K562 (cell line): ENCODE measurements at regions not wholly inside any gene's neighbourhood (a gene's known extent, or its start where the extent isn't known, plus 50 kb on each side); places are given as distances from the start of the nearest gene placed in this dataset.

Experiments used
- ATAC-seq: fragments of 200-7000 bp; cut with Tn5 transposase; 3 replicates; pipeline ENCODE4 v1.9.1; 2020; ENCODE audit warnings: moderate library complexity
- BruUV-seq: library from RNA; stranded (reverse); fragments of 400-500 nt; replicated peaks from 2 replicates; lab custom pipeline; 2021; lab: Mats Ljungman, UMichigan
- CTCF ChIA-PET: fragments of 300-600 bp; formaldehyde crosslinking; extraction: SDS; loops from one replicate; lab custom pipeline; 2021; ENCODE audit warnings: low intra/inter-chr PET ratio; lab: Yijun Ruan, JAX
- POLR2A ChIA-PET: fragments of 300-600, 350-650 bp; sonication (Branson Sonifier 250); formaldehyde crosslinking; extraction: SDS; loops from one replicate; lab custom pipeline; 2021; ENCODE audit warnings: antibody characterized with exemption, inconsistent platforms; lab: Yijun Ruan, JAX
- DNase-seq, 4 experiments: peaks; one replicate each; pipeline versions ENCODE4 v3.0.0 to v3.0.0-alpha.2; 2011 to 2018; ENCODE audit warnings: low spot score in 3 of 4, mixed read lengths in 3 of 4; ENCODE audit errors: extremely low read depth in 1 of 4
- FAIRE-seq: peaks from 2 replicates; lab custom pipeline; 2011; peaks lifted over from hg19 to GRCh38; lab: Jason Lieb, UNC
- H2AFZ ChIP-seq: 2 replicates; pipeline ENCODE4 v1.6.0; 2011; ENCODE audit warnings: low read depth, low read length, control low read depth, inconsistent platforms
- H3K27ac ChIP-seq: fragments of 200-600 bp; 3 replicates; pipeline ENCODE4 v1.8.0; 2011; ENCODE audit warnings: low read depth, mild to moderate bottlenecking, control low read depth, inconsistent platforms, low read length, moderate library complexity, mixed read lengths; ENCODE audit errors: extremely low read depth
- H3K27me3 ChIP-seq, 2 experiments: fragments of 300-600 bp in 1 of 2; 2 replicates in 1 of 2; 3 replicates in 1 of 2; pipeline versions ENCODE4 v1.6.0 to v1.8.0; 2011; ENCODE audit warnings: inconsistent platforms in 2 of 2, low read length in 2 of 2, mild to moderate bottlenecking in 1 of 2, mixed read lengths in 1 of 2, moderate library complexity in 1 of 2; ENCODE audit not compliant: control insufficient read depth in 2 of 2, insufficient read depth in 2 of 2
- H3K36me3 ChIP-seq: fragments of 300-600 bp; 3 replicates; pipeline ENCODE4 v1.8.0; 2011; ENCODE audit warnings: mild to moderate bottlenecking, low read length, inconsistent platforms; ENCODE audit not compliant: control insufficient read depth, insufficient read depth
- H3K4me1 ChIP-seq, 2 experiments: fragments of 200-600 bp in 1 of 2; replicated peaks in 1 of 2; 2 replicates in 1 of 2; 3 replicates in 1 of 2; pipeline versions ENCODE4 v1.5.1 to v1.8.0; 2011; ENCODE audit warnings: inconsistent platforms in 2 of 2, low read length in 2 of 2, mild to moderate bottlenecking in 1 of 2, mixed read lengths in 1 of 2, moderate library complexity in 1 of 2; ENCODE audit not compliant: control insufficient read depth in 2 of 2, insufficient read depth in 2 of 2
- H3K4me2 ChIP-seq: 2 replicates; pipeline ENCODE4 v1.6.1; 2011; ENCODE audit warnings: low read length, control low read depth, inconsistent platforms, mixed read lengths; ENCODE audit not compliant: insufficient read depth
- H3K4me3 ChIP-seq: fragments of 200-600 bp; sonication (generic), shearing (Covaris generic); 2 replicates; pipeline ENCODE4 v1.5.1; 2016; ENCODE audit warnings: control low read depth, inconsistent platforms
- H3K79me2 ChIP-seq: fragments of 200-600 bp; 3 replicates; pipeline ENCODE4 v1.8.0; 2011; ENCODE audit warnings: low read length, inconsistent platforms; ENCODE audit not compliant: control insufficient read depth, insufficient read depth
- H3K9ac ChIP-seq, 2 experiments: 2 replicates each; pipeline versions ENCODE4 v1.6.0 to v1.6.1; 2011; ENCODE audit warnings: low read depth in 2 of 2, low read length in 2 of 2, control low read depth in 1 of 2, inconsistent platforms in 1 of 2, mild to moderate bottlenecking in 1 of 2, mixed read lengths in 1 of 2; ENCODE audit not compliant: insufficient read depth in 1 of 2
- H3K9me1 ChIP-seq: one replicate; pipeline ENCODE4 v1.6.0; 2011; ENCODE audit warnings: inconsistent platforms, mild to moderate bottlenecking, low read length, moderate library complexity; ENCODE audit not compliant: control insufficient read depth, insufficient read depth
- H3K9me3 ChIP-seq: replicated peaks from 2 replicates; pipeline ENCODE4 v1.5.1; 2011; ENCODE audit warnings: low read depth, low read length, inconsistent platforms; ENCODE audit not compliant: control insufficient read depth, insufficient read depth
- H4K20me1 ChIP-seq: replicated peaks from 2 replicates; pipeline ENCODE4 v1.6.1; 2011; ENCODE audit warnings: low read length, inconsistent platforms, mixed read lengths; ENCODE audit not compliant: control insufficient read depth, insufficient read depth
- ATF1 ChIP-seq, 2 experiments: fragments of 450-650 bp in 1 of 2; IDR thresholded peaks; 2 replicates each; pipeline ENCODE4 v1.6.1; 2016; ENCODE audit warnings: missing compliant biosample characterization in 1 of 2, missing genetic modification characterization in 1 of 2
- PHF20 ChIP-seq: fragments of 450-650 bp; IDR thresholded peaks from 2 replicates; pipeline ENCODE4 v1.6.1; 2018; ENCODE audit not compliant: partially characterized antibody
- WGBS: fragments of 100-300 bp; shearing (Covaris generic); methylation state at CpG from one replicate; pipeline ENCODE4 v1.1.6; 2016; ENCODE audit warnings: low coverage, mixed read lengths; ENCODE audit not compliant: insufficient coverage; ENCODE audit errors: missing lambda C conversion rate; 5-methylcytosine and 5-hydroxymethylcytosine counted together
- in situ Hi-C: fragments of 300-500 bp; cut with MboI; formaldehyde crosslinking; loops from 4 replicates; pipeline ENCODE4 v1.15.0; 2018; ENCODE audit warnings: inconsistent platforms, mixed read lengths
- intact Hi-C: fragments of 100-400 bp; cut with micrococcal nuclease; formaldehyde crosslinking; loops from 2 replicates; pipeline ENCODE4 v1.14.2; 2022
- TF ChIP-seq, protein P1 (sequence below): sonication (generic); formaldehyde crosslinking; IDR thresholded peaks from 2 replicates; pipeline ENCODE4 v1.8.0; 2022; ENCODE audit warnings: mild to moderate bottlenecking, low read depth, missing genetic modification reagents

DNA sequence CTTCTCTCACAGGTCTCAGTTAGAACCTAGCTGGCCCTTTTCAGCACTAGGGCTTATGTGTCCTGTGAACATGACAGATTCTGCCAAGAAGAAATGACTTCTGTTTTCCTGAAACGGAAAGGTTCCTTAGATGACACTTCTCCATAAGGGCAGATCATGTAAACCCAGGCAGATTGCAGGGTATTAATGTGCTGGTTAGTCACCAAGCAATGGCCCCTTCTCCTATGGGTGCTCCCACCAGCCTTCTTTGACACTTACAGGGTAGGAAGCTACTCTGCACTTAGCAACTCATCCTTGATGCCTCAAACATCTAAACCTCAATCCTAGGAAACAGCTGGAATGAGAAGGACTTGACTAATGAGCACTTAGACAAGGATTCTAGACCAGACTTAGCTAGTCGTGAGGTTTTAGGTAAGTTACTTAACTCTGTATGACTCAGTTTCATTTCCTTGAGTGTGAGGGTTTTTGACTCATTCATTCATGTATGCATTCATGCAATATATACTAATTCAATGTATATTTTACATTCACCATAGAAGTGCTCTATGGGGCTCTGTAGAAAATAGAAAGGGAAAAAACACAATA, 74.1 kb upstream of the PLXNA2 start:
- Histone ChIP-seq H3K27ac (no peak overlapping the region), H3K27me3 (no peaks in the 10 kb centered on the region), H3K9ac (no peak overlapping the region), H3K4me1 (no peaks in the 10 kb centered on the region), H3K9me3 (no peaks in the 10 kb centered on the region), H2AFZ (no peak overlapping the region), H3K4me2 (no peak overlapping the region), H3K79me2 (no peaks in the 10 kb centered on the region), H3K9me1 (no peaks in the 10 kb centered on the region), H3K4me3 (no peak overlapping the region), H3K36me3 (no peaks in the 10 kb centered on the region), H4K20me1 (no peaks in the 10 kb centered on the region)
- ATAC-seq: no peak
- WGBS: 5% methylated on average over 2 of the region's 2 CpGs
- in situ Hi-C loops: no loop called here
- DNase-seq: no peak
- ChIA-PET CTCF (no interaction called here), POLR2A (interaction anchor here (0.6 kb wide), 1 partner anchor 36 kb away, joined by 3 read pairs; no protein-coding TSS in a partner anchor)
- intact Hi-C loops: no loop called here
- FAIRE-seq: no peak
- TF ChIP-seq PHF20: no peak
- no TSS peak for BruUV-seq

GRCh38 chr1:208324005-208324404, 79.8 kb upstream of the PLXNA2 start:
- Histone ChIP-seq H3K27me3 (no peaks in the 10 kb centered on the region), H3K79me2 (no peaks in the 10 kb centered on the region), H3K9me3 (no peaks in the 10 kb centered on the region), H3K9ac (no peak overlapping the region), H3K36me3 (no peaks in the 10 kb centered on the region), H3K4me3 (no peak overlapping the region), H2AFZ (no peak overlapping the region), H3K9me1 (no peaks in the 10 kb centered on the region), H3K4me2 (no peak overlapping the region), H3K27ac (no peak overlapping the region), H4K20me1 (no peaks in the 10 kb centered on the region), H3K4me1 (no peaks in the 10 kb centered on the region)
- no peak for TF ChIP-seq ATF1 (CRISPR knock-in tag; IDR thresholded peaks at IDR 0.05)
- no peak for TF ChIP-seq ATF1 (tag; IDR thresholded peaks at IDR 0.05)
- TF ChIP-seq, protein P1, sequence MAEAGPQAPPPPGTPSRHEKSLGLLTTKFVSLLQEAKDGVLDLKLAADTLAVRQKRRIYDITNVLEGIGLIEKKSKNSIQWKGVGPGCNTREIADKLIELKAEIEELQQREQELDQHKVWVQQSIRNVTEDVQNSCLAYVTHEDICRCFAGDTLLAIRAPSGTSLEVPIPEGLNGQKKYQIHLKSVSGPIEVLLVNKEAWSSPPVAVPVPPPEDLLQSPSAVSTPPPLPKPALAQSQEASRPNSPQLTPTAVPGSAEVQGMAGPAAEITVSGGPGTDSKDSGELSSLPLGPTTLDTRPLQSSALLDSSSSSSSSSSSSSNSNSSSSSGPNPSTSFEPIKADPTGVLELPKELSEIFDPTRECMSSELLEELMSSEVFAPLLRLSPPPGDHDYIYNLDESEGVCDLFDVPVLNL (CRISPR knock-in tag): no peak
- in situ Hi-C loops: no loop called here
- no peak for FAIRE-seq
- ATAC-seq: no peak
- no TSS peak for BruUV-seq
- ChIA-PET CTCF (no interaction called here), POLR2A (interaction anchor here (2.1 kb wide), 1 partner anchor 10 kb away, joined by 6 read pairs; no protein-coding TSS in a partner anchor)
- no peak for DNase-seq
- intact Hi-C loops: no loop called here
- 0% methylated on average over 7 of the region's 7 CpGs for WGBS
